MM.1S (cell line): ENCODE measurements at regions not wholly inside any gene's neighbourhood (a gene's known extent, or its start where the extent isn't known, plus 50 kb on each side); places are given as distances from the start of the nearest gene placed in this dataset.

ENCODE experiments used
- EZH2 ChIP-seq: fragments of 300-600 bp; sonication (generic); optimal IDR thresholded peaks from 2 replicates; pipeline ENCODE3; 2017; ENCODE audit warnings: low read depth, mild to moderate bottlenecking, antibody characterized with exemption, low read length, mixed read lengths
- TF ChIP-seq, protein P1 (sequence below): fragments of 300-600 bp; sonication (generic); IDR thresholded peaks from 2 replicates; pipeline ENCODE4 v1.5.1; 2016; ENCODE audit warnings: antibody characterized with exemption, low read length, mixed read lengths

DNA sequence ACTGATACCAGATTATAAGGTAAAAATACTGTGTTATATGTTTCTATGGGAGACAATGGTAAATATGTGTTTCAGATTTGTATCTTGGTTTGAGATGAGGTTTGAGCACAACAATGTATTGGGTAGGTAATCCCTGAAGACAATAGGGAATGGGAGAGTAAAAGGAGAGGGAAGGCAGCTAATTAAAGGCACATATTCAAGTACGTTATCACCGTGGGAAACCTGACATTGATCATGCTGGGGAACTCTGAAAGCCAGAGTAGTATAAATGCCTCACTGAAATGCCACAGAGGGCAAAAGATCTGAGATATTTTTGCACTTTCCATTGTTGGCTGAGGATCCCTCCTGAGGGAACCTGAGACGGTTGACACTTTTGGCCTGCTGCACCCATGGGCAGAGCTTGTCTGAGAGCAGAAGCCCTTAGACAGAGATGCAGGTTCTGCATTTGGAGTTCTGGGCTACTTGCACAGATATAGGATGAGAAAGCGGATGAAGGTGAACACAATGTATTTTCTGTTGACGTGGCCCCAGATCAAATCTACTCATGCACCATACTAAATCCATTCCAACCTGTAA is 506.7 kb downstream of the PCDH18 start:
- TF ChIP-seq, protein P1, sequence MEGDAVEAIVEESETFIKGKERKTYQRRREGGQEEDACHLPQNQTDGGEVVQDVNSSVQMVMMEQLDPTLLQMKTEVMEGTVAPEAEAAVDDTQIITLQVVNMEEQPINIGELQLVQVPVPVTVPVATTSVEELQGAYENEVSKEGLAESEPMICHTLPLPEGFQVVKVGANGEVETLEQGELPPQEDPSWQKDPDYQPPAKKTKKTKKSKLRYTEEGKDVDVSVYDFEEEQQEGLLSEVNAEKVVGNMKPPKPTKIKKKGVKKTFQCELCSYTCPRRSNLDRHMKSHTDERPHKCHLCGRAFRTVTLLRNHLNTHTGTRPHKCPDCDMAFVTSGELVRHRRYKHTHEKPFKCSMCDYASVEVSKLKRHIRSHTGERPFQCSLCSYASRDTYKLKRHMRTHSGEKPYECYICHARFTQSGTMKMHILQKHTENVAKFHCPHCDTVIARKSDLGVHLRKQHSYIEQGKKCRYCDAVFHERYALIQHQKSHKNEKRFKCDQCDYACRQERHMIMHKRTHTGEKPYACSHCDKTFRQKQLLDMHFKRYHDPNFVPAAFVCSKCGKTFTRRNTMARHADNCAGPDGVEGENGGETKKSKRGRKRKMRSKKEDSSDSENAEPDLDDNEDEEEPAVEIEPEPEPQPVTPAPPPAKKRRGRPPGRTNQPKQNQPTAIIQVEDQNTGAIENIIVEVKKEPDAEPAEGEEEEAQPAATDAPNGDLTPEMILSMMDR: no peak
- TF ChIP-seq EZH2: no peak
